Natural killer cell (primary cell): ENCODE measurements at regions not wholly inside any gene's neighbourhood (a gene's known extent, or its start where the extent isn't known, plus 50 kb on each side); places are given as distances from the start of the nearest gene placed in this dataset.

Experiments used
- ATAC-seq, 3 donors: fragments of 150-1000 bp in 2 of 3; fragments of 200-7000 bp in 1 of 3; cut with Tn5 transposase; 1 replicate in 1 of 3; 2 replicates in 2 of 3; pipeline ENCODE4 v1.10.0; 2021; ENCODE audit warnings: mild to moderate bottlenecking in 2 of 3, moderate library complexity in 2 of 3
- DNase-seq, 2 donors: peaks; one replicate each; pipeline versions ENCODE4 v3.0.0 to v3.0.0-alpha.2; 2013 to 2021; ENCODE audit warnings: mixed read lengths in 1 of 2
- H3K27ac ChIP-seq: one replicate; pipeline ENCODE4 v1.5.1; 2013; ENCODE audit warnings: mild to moderate bottlenecking, low read length
- H3K27me3 ChIP-seq: one replicate; pipeline ENCODE4 v1.6.1; 2013; ENCODE audit warnings: low read length; ENCODE audit not compliant: control insufficient read depth, insufficient read depth
- H3K36me3 ChIP-seq: one replicate; pipeline ENCODE4 v1.6.1; 2013; ENCODE audit warnings: low read length; ENCODE audit not compliant: control insufficient read depth, insufficient read depth
- H3K4me1 ChIP-seq: one replicate; pipeline ENCODE4 v1.6.1; 2013; ENCODE audit warnings: low read length; ENCODE audit not compliant: control insufficient read depth, insufficient read depth
- H3K4me3 ChIP-seq: one replicate; pipeline ENCODE4 v1.5.1; 2013; ENCODE audit warnings: low read length
- H3K9me3 ChIP-seq: one replicate; pipeline ENCODE4 v1.6.1; 2013; ENCODE audit warnings: low read length; ENCODE audit not compliant: control insufficient read depth, insufficient read depth
- H3K27ac Mint-ChIP-seq, 2 donors: one replicate each; pipeline ENCODE4 v1.8.0; 2022; ENCODE audit warnings: mild to moderate bottlenecking in 2 of 2, mixed read lengths in 2 of 2, moderate library complexity in 1 of 2
- H3K27me3 Mint-ChIP-seq, 2 donors: one replicate each; pipeline ENCODE4 v1.8.0; 2022; ENCODE audit warnings: low read depth in 2 of 2, mixed read lengths in 2 of 2
- H3K36me3 Mint-ChIP-seq: one replicate; pipeline ENCODE4 v1.8.0; 2022; ENCODE audit warnings: mixed read lengths
- H3K4me1 Mint-ChIP-seq, 2 donors: one replicate each; pipeline ENCODE4 v1.8.0; 2022; ENCODE audit warnings: mixed read lengths in 2 of 2
- H3K4me3 Mint-ChIP-seq: one replicate; pipeline ENCODE4 v1.8.0; 2022; ENCODE audit warnings: mild to moderate bottlenecking, moderate library complexity, mixed read lengths
- H3K9me3 Mint-ChIP-seq, 2 donors: one replicate each; pipeline ENCODE4 v1.8.0; 2022; ENCODE audit warnings: mixed read lengths in 2 of 2
- WGBS: methylation state at CpG from one replicate; pipeline ENCODE4 v1.1.7; 2013; ENCODE audit warnings: missing lambda C conversion rate; ENCODE audit not compliant: insufficient coverage; 5-methylcytosine and 5-hydroxymethylcytosine counted together
- intact Hi-C: fragments of 100-400 bp; cut with micrococcal nuclease; formaldehyde crosslinking; loops from one replicate; pipeline ENCODE4 v1.14.2; 2022
- TF ChIP-seq, protein P1 (sequence below): fragments of 200-600 bp; IDR thresholded peaks from one replicate; pipeline ENCODE4 v1.8.0; 2022; ENCODE audit warnings: antibody characterized with exemption

DNA sequence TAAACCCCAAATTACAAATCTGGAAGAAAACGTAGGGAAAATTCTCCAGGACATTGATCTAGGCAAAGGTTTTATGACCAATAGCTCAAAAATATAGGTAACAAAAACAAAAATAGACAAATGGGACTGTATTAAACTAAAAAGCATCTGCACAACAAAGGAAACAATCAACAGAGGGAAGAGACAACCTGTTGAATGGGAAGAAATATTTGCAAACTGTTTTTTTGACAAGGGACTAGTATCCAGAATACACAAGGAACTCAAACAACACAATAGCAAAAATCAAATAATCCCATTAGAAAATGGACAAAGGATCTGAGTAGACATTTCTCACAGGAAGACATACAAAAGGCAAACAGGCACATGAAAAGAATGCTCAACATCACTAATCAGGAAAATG is 386.3 kb downstream of the ENC1 start:
- Histone ChIP-seq H3K27me3 (no peaks in the 10 kb centered on the region), H3K27ac (no peak overlapping the region), H3K9me3 (no peaks in the 10 kb centered on the region), H3K4me3 (no peak overlapping the region), H3K36me3 (no peaks in the 10 kb centered on the region), H3K4me1 (no peaks in the 10 kb centered on the region)
- H3K9me3 Mint-ChIP-seq, result no peaks in the 10 kb centered on the region
- H3K27me3 Mint-ChIP-seq, result peaks cover 35 to 51% of the 10 kb centered on the region in 2 donors
- TF ChIP-seq, protein P1, sequence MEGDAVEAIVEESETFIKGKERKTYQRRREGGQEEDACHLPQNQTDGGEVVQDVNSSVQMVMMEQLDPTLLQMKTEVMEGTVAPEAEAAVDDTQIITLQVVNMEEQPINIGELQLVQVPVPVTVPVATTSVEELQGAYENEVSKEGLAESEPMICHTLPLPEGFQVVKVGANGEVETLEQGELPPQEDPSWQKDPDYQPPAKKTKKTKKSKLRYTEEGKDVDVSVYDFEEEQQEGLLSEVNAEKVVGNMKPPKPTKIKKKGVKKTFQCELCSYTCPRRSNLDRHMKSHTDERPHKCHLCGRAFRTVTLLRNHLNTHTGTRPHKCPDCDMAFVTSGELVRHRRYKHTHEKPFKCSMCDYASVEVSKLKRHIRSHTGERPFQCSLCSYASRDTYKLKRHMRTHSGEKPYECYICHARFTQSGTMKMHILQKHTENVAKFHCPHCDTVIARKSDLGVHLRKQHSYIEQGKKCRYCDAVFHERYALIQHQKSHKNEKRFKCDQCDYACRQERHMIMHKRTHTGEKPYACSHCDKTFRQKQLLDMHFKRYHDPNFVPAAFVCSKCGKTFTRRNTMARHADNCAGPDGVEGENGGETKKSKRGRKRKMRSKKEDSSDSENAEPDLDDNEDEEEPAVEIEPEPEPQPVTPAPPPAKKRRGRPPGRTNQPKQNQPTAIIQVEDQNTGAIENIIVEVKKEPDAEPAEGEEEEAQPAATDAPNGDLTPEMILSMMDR, result no peak
- H3K36me3 Mint-ChIP-seq, result no peaks in the 10 kb centered on the region
- no peaks in the 10 kb centered on the region for H3K4me1 Mint-ChIP-seq
- DNase-seq (no peak), ATAC-seq (no peak)
- no peak overlapping the region for H3K4me3 Mint-ChIP-seq
- no peak overlapping the region for H3K27ac Mint-ChIP-seq
- intact Hi-C loops, result no loop called here
- no CpG with 5 or more reads among the region's 1 CpG for WGBS

DNA sequence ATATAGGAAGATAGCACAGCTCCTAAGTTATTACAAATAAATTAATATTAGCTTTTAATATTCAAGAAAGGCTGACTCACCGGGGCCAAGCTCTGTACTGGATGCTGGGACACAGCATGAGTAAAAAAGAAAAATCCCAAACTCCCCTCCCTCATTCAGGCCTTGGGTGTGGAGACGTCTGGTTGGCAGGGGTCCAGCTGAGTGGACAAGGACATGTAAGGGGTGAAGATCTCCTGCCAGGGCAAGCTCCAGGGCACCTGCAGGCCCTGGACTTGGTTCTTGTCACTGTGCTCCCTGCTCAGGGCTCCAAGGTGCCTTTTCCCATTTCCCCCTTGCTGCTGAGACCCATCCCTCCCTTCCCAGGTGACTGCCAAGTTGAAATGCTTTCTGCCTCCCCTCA is 388.5 kb downstream of the ENC1 start:
- H3K27me3 Mint-ChIP-seq, result peaks cover 33 to 48% of the 10 kb centered on the region in 2 donors
- TF ChIP-seq, protein P1, result no peak
- no peaks in the 10 kb centered on the region for H3K36me3 ChIP-seq
- H3K4me3 Mint-ChIP-seq, result no peak overlapping the region
- no peak for ATAC-seq
- no peaks in the 10 kb centered on the region for H3K4me1 Mint-ChIP-seq
- intact Hi-C loops, result no loop called here
- H3K27me3 ChIP-seq, result no peaks in the 10 kb centered on the region
- H3K4me3 ChIP-seq, result no peak overlapping the region
- no peak overlapping the region for H3K27ac Mint-ChIP-seq
- no peaks in the 10 kb centered on the region for H3K36me3 Mint-ChIP-seq
- WGBS, result no CpG with 5 or more reads among the region's 2 CpGs
- H3K27ac ChIP-seq, result no peak overlapping the region
- no peaks in the 10 kb centered on the region for H3K9me3 ChIP-seq
- H3K9me3 Mint-ChIP-seq, result no peaks in the 10 kb centered on the region
- no peak for DNase-seq
- H3K4me1 ChIP-seq, result no peaks in the 10 kb centered on the region

DNA sequence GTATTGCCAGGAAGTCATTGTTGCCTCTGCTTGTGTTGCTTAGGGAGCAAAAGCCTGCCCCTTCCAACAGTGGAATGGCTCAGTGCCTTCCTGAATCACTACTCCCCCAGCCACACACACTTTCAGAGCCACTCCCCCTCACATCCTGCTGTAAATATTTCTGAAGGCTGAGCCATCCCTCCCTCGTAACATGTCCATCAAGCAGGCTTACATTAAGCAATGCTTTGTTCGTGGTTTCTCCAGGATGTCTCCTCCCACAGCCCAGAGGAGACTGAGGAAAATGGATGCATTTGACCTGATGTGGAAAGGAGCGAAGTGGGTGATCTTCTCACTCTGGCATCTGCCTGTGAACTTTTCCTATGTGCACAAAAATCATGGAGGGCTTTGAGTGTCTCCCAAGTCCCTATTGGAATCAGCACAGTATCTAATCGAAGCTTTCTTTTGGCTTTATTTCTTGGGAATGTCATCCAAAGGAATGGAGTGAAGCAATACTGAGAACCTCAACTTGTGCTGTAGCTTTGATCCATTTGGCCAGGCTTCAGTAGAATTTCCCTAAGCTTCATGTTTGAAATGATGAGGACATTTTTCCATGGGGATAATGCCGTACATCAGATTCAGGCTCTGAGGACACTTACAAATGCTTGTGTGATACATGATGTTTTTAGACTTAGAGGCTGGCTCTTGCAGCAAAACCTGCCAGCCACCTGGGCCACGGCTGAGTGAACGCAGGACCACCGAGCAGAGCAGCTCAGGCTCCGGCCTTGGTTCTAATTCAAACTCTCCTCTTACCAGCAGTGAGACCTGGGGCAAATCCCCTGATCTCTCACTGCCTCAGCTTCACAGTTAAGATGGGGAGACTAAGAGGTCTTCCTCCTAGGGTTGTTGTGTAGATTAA is 389.1 kb downstream of the ENC1 start:
- Histone ChIP-seq H3K4me1 (no peaks in the 10 kb centered on the region), H3K27ac (no peak overlapping the region), H3K27me3 (no peaks in the 10 kb centered on the region), H3K9me3 (no peaks in the 10 kb centered on the region), H3K36me3 (no peaks in the 10 kb centered on the region), H3K4me3 (no peak overlapping the region)
- intact Hi-C loops, result no loop called here
- WGBS, result 75% methylated on average over 9 of the region's 9 CpGs
- peaks cover 26 to 42% of the 10 kb centered on the region in 2 donors for H3K27me3 Mint-ChIP-seq
- no peak overlapping the region for H3K4me3 Mint-ChIP-seq
- ATAC-seq (no peak), DNase-seq (no peak)
- no peak overlapping the region for H3K27ac Mint-ChIP-seq
- TF ChIP-seq, protein P1, result no peak
- H3K4me1 Mint-ChIP-seq, result no peaks in the 10 kb centered on the region
- H3K36me3 Mint-ChIP-seq, result no peaks in the 10 kb centered on the region
- no peaks in the 10 kb centered on the region for H3K9me3 Mint-ChIP-seq
